Sigmoid colon (tissue), 6 donors: ENCODE measurements at regions not wholly inside any gene's neighbourhood (a gene's known extent, or its start where the extent isn't known, plus 50 kb on each side); places are given as distances from the start of the nearest gene placed in this dataset.

Source experiments
- DNase-seq: peaks from one replicate; pipeline ENCODE4 v3.0.0-alpha.2; 2019
- H3K27ac ChIP-seq, 4 donors: fragments of 200-600 bp; sonication (generic); one replicate each; pipeline ENCODE4 v1.5.1; 2016 to 2019; ENCODE audit warnings: mild to moderate bottlenecking in 1 of 4
- H3K27me3 ChIP-seq, 3 donors: fragments of 200-600 bp; sonication (generic); one replicate each; pipeline ENCODE4 v1.5.1; 2019; ENCODE audit warnings: mild to moderate bottlenecking in 1 of 3
- H3K36me3 ChIP-seq, 4 donors: fragments of 200-600 bp; sonication (generic); one replicate each; pipeline ENCODE4 v1.5.1; 2016 to 2019
- H3K4me1 ChIP-seq, 4 donors: fragments of 200-600 bp; sonication (generic); one replicate each; pipeline ENCODE4 v1.5.1; 2017 to 2019
- H3K4me3 ChIP-seq, 4 donors: fragments of 200-600 bp; sonication (generic); one replicate each; pipeline ENCODE4 v1.5.1; 2017 to 2019; ENCODE audit warnings: mild to moderate bottlenecking in 2 of 4, moderate library complexity in 1 of 4
- H3K9me3 ChIP-seq, 4 donors: fragments of 200-600 bp in 3 of 4; sonication (generic) in 3 of 4; one replicate each; pipeline versions ENCODE4 v1.5.1 to v1.6.1; 2013 to 2019
- EP300 ChIP-seq, 4 donors: sonication (generic); formaldehyde crosslinking; IDR thresholded peaks; one replicate each; pipeline ENCODE4 v1.6.1; 2017; ENCODE audit warnings: antibody characterized with exemption in 4 of 4
- POLR2A ChIP-seq, 2 donors: fragments of 450-650 bp; IDR thresholded peaks; one replicate each; pipeline ENCODE4 v1.6.1; 2016; ENCODE audit warnings: antibody characterized with exemption in 2 of 2, mild to moderate bottlenecking in 2 of 2, moderate library complexity in 2 of 2
- POLR2AphosphoS5 ChIP-seq, 4 donors: sonication (generic); formaldehyde crosslinking; IDR thresholded peaks; one replicate each; pipeline ENCODE4 v1.6.1; 2017; ENCODE audit warnings: antibody characterized with exemption in 4 of 4
- WGBS, 2 donors: extraction: QIAGEN DNeasy Blood & Tissue Kit; methylation state at CpG; one replicate each; pipeline ENCODE4 v1.1.7; 2013; 5-methylcytosine and 5-hydroxymethylcytosine counted together
- intact Hi-C: fragments of 100-400 bp; cut with DNase I; formaldehyde crosslinking; loops from one replicate; pipeline ENCODE4 v1.15.1; 2023
- TF ChIP-seq, protein P1 (sequence below), 4 experiments: fragments of 450-650 bp in 3 of 4; fragments of 200-600 bp in 1 of 4; IDR thresholded peaks; one replicate each; pipeline ENCODE4 v1.5.1; 2016 to 2019; ENCODE audit warnings: antibody characterized with exemption in 4 of 4, mild to moderate bottlenecking in 3 of 4, moderate library complexity in 2 of 4
- donor health status: healthy with polysubstance abuse.
- donor health status: healthy.

DNA sequence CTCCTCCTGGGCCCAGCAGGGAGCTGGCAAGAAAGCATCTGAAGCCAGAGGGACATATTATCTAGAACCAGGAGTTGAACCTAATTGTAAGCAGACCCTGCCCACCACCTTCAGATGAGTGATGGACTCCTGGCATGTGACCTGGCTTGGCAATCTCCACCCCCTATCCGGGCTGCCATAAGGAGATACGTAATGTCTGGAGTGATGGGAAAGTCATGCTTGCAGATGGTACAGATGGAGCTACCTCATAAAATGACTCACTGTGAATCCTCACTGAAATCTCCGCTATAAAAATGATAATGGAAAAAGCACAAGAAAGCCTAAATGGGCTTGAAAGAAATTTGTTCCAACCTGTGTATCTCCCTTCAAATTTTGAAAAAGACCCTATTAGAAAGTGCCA is 157.5 kb downstream of the DMRT2 start:
- H3K36me3 ChIP-seq: no peaks in the 10 kb centered on the region
- H3K27ac ChIP-seq: no peak overlapping the region
- H3K4me1 ChIP-seq: no peaks in the 10 kb centered on the region
- no peak for TF ChIP-seq EP300 (IDR thresholded peaks at IDR 0.05)
- TF ChIP-seq POLR2AphosphoS5 (IDR thresholded peaks at IDR 0.05): no peak
- no peak for TF ChIP-seq POLR2A (IDR thresholded peaks at IDR 0.05)
- TF ChIP-seq, protein P1, sequence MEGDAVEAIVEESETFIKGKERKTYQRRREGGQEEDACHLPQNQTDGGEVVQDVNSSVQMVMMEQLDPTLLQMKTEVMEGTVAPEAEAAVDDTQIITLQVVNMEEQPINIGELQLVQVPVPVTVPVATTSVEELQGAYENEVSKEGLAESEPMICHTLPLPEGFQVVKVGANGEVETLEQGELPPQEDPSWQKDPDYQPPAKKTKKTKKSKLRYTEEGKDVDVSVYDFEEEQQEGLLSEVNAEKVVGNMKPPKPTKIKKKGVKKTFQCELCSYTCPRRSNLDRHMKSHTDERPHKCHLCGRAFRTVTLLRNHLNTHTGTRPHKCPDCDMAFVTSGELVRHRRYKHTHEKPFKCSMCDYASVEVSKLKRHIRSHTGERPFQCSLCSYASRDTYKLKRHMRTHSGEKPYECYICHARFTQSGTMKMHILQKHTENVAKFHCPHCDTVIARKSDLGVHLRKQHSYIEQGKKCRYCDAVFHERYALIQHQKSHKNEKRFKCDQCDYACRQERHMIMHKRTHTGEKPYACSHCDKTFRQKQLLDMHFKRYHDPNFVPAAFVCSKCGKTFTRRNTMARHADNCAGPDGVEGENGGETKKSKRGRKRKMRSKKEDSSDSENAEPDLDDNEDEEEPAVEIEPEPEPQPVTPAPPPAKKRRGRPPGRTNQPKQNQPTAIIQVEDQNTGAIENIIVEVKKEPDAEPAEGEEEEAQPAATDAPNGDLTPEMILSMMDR (IDR thresholded peaks at IDR 0.05): no peak
- 87 to 93% methylated on average over 3 of the region's 3 CpGs for WGBS, 2 donors
- H3K9me3 ChIP-seq: no peaks in the 10 kb centered on the region
- intact Hi-C loops: no loop called here
- no peak for DNase-seq
- no peaks in the 10 kb centered on the region for H3K27me3 ChIP-seq
- H3K4me3 ChIP-seq: no peak overlapping the region

DNA sequence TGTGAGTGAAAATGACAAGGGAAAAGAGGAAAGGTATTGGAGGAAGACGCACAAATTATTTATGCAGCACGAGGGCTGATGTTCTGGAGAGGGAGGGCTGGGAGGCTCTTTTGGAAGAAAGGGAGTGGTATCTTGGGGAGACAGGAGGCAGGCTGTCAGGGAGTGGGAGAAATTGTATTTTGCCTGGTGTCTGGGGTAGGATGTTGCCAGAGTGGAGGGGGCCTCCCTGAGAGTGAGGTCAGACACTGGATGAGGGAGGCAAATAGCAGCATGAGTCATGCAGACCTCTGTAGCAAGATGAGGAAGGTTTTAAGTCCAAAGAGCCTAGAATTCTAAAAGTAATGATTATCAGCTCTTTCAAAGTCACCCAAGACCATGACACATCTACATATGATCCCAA is 158.0 kb downstream of the DMRT2 start:
- WGBS, 2 donors: 81 to 92% methylated on average over 2 of the region's 2 CpGs
- no peaks in the 10 kb centered on the region for H3K4me1 ChIP-seq
- no peak overlapping the region for H3K4me3 ChIP-seq
- intact Hi-C loops: no loop called here
- no peak for DNase-seq
- H3K27ac ChIP-seq: no peak overlapping the region
- no peaks in the 10 kb centered on the region for H3K9me3 ChIP-seq
- no peaks in the 10 kb centered on the region for H3K27me3 ChIP-seq
- H3K36me3 ChIP-seq: no peaks in the 10 kb centered on the region
- TF ChIP-seq POLR2A (IDR thresholded peaks at IDR 0.05) (no peak), EP300 (IDR thresholded peaks at IDR 0.05) (no peak), POLR2AphosphoS5 (IDR thresholded peaks at IDR 0.05) (no peak)
- TF ChIP-seq, protein P1 (IDR thresholded peaks at IDR 0.05): no peak

DNA sequence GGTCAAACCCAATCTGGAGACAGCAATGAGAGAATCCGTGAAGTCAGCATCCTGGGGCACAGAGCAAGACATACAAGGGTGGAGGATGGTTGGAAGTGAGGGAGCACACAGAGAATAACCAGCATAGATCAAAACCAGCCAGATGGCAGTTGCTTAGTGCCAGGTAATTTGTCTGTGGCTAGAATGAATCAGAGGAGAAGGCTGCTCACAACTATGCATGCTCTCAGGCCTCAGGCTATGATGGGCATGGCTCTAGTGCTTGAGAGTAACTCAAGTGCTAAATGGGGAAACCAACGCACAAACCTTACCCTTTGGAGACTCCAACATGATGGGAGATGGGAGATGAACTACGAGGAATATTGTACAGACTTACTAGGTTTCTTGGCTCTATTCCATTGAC is 160.8 kb downstream of the DMRT2 start:
- Histone ChIP-seq H3K36me3 (no peaks in the 10 kb centered on the region), H3K9me3 (no peaks in the 10 kb centered on the region), H3K4me1 (no peaks in the 10 kb centered on the region), H3K27ac (no peak overlapping the region), H3K27me3 (no peaks in the 10 kb centered on the region), H3K4me3 (no peak overlapping the region)
- WGBS, 2 donors: 78 to 95% methylated on average over 3 of the region's 3 CpGs
- intact Hi-C loops: no loop called here
- TF ChIP-seq POLR2AphosphoS5 (IDR thresholded peaks at IDR 0.05) (no peak), EP300 (IDR thresholded peaks at IDR 0.05) (no peak), POLR2A (IDR thresholded peaks at IDR 0.05) (no peak)
- TF ChIP-seq, protein P1 (IDR thresholded peaks at IDR 0.05): no peak
- DNase-seq: no peak

DNA sequence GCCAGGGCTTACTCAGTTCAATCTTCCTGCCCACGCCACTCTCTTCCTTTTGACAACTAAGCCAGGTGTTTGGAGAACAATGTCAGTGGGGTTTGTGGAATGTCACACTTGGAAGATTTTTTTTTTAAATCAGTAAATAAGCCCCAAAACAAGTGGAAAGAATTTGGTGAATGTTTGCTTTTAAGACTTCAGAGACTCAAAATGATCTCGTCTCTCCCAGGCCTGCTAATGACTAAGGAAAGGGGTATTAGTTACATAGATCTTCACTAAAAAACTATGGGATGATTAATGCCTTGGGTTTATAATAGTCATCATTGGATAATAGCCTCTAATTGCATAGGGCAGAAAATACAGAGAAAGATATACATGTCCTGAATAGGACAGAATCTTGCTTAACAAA is 166.4 kb downstream of the DMRT2 start:
- TF ChIP-seq EP300 (IDR thresholded peaks at IDR 0.05) (no peak), POLR2A (IDR thresholded peaks at IDR 0.05) (no peak), POLR2AphosphoS5 (IDR thresholded peaks at IDR 0.05) (no peak)
- TF ChIP-seq, protein P1 (IDR thresholded peaks at IDR 0.05): no peak
- DNase-seq: no peak
- no peak overlapping the region for H3K4me3 ChIP-seq
- H3K9me3 ChIP-seq: no peaks in the 10 kb centered on the region
- intact Hi-C loops: no loop called here
- H3K27ac ChIP-seq: no peak overlapping the region
- H3K27me3 ChIP-seq: no peaks in the 10 kb centered on the region
- H3K4me1 ChIP-seq: no peaks in the 10 kb centered on the region
- WGBS, 2 donors: 84 to 90% methylated on average over 2 of the region's 2 CpGs
- no peaks in the 10 kb centered on the region for H3K36me3 ChIP-seq

DNA sequence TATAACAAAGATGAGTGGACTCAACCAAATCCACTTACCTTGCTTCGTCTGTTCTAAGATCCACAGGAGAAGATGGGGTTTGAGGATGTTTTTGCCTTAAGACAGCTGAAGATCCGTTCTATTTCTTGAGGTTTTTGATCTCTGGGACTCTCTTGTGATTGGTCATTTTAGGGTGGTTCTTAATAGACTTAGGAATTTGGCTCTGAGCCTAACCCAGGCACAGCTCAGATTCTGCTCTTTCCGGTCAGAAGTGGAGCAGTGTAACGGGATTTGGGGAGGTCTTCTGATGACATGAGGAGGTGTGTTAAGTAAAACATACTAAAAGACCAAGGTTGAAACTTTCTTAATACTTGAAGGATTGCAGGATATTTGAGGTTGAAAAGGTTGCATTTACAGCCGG is 166.9 kb downstream of the DMRT2 start:
- Histone ChIP-seq H3K4me3 (no peak overlapping the region), H3K27me3 (no peaks in the 10 kb centered on the region), H3K36me3 (no peaks in the 10 kb centered on the region), H3K27ac (no peak overlapping the region), H3K4me1 (no peaks in the 10 kb centered on the region), H3K9me3 (no peaks in the 10 kb centered on the region)
- no peak for DNase-seq
- intact Hi-C loops: no loop called here
- TF ChIP-seq, protein P1 (IDR thresholded peaks at IDR 0.05): no peak
- no peak for TF ChIP-seq POLR2AphosphoS5 (IDR thresholded peaks at IDR 0.05)
- no peak for TF ChIP-seq EP300 (IDR thresholded peaks at IDR 0.05)
- TF ChIP-seq POLR2A (IDR thresholded peaks at IDR 0.05): no peak
- 72 to 86% methylated on average over 5 of the region's 5 CpGs for WGBS, 2 donors
